Peyer's patch (tissue), 4 donors: ENCODE measurements at regions not wholly inside any gene's neighbourhood (a gene's known extent, or its start where the extent isn't known, plus 50 kb on each side); places are given as distances from the start of the nearest gene placed in this dataset.

Source experiments
- POLR2A ChIP-seq, 2 donors: fragments of 450-650 bp; IDR thresholded peaks; one replicate each; pipeline ENCODE4 v1.5.1; 2017; ENCODE audit warnings: antibody characterized with exemption in 2 of 2, mild to moderate bottlenecking in 2 of 2, moderate library complexity in 2 of 2
- TF ChIP-seq, protein P1 (sequence below), 6 experiments: fragments of 450-650 bp in 4 of 6; fragments of 200-600 bp in 2 of 6; sonication (generic) in 1 of 6; IDR thresholded peaks; one replicate each; pipeline ENCODE4 v1.5.1; 2017 to 2019; ENCODE audit warnings: antibody characterized with exemption in 6 of 6, mild to moderate bottlenecking in 3 of 6, moderate library complexity in 1 of 6

DNA sequence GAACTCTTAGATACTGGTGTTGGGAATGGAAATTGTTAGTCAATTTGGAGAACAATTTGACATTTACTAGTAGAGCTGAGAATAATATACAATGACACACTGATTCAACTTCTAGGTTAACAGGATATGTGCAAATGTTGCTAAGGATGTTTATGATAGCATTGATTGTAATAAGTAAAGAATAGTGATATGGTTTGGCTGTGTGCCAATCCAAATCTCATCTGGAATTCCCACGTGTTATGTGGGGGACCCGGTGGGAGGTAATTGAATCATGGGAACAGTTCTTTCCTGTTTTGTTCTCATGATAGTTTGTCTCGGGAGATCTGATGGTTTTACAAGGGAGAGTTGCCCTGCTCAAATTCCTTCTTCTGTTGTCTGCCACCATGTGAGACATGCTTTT, 302.4 kb upstream of the TMPRSS15 start:
- TF ChIP-seq, protein P1, sequence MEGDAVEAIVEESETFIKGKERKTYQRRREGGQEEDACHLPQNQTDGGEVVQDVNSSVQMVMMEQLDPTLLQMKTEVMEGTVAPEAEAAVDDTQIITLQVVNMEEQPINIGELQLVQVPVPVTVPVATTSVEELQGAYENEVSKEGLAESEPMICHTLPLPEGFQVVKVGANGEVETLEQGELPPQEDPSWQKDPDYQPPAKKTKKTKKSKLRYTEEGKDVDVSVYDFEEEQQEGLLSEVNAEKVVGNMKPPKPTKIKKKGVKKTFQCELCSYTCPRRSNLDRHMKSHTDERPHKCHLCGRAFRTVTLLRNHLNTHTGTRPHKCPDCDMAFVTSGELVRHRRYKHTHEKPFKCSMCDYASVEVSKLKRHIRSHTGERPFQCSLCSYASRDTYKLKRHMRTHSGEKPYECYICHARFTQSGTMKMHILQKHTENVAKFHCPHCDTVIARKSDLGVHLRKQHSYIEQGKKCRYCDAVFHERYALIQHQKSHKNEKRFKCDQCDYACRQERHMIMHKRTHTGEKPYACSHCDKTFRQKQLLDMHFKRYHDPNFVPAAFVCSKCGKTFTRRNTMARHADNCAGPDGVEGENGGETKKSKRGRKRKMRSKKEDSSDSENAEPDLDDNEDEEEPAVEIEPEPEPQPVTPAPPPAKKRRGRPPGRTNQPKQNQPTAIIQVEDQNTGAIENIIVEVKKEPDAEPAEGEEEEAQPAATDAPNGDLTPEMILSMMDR (IDR thresholded peaks at IDR 0.05) = no peak
- TF ChIP-seq POLR2A (IDR thresholded peaks at IDR 0.05) = no peak
